PC-3 (cell line): ENCODE measurements at regions not wholly inside any gene's neighbourhood (a gene's known extent, or its start where the extent isn't known, plus 50 kb on each side); places are given as distances from the start of the nearest gene placed in this dataset.

Source experiments
- CTCF ChIP-seq: fragments of 300-600 bp; sonication (generic); conservative IDR thresholded peaks from 2 replicates; pipeline ENCODE4 v1.5.1; 2017; ENCODE audit warnings: antibody characterized with exemption, low read depth, mild to moderate bottlenecking, low read length
- EZH2phosphoT487 ChIP-seq: fragments of 300-600 bp; sonication (generic); IDR thresholded peaks from 2 replicates; pipeline ENCODE4 v1.6.1; 2018; ENCODE audit warnings: mild to moderate bottlenecking, antibody characterized with exemption, low read length, borderline replicate concordance

GRCh38 chr2:61664190-61664589, 126.0 kb upstream of the XPO1 start:
- no peak for TF ChIP-seq CTCF
- TF ChIP-seq EZH2phosphoT487 = no peak
